Stimulated activated CD8-positive, alpha-beta memory T cell treated with anti-CD3 and anti-CD28 coated beads, Interleukin-15, amount 100 ng/mL, for 4 hours (primary cell): ENCODE measurements at regions not wholly inside any gene's neighbourhood (a gene's known extent, or its start where the extent isn't known, plus 50 kb on each side); places are given as distances from the start of the nearest gene placed in this dataset.

Experiments used
- DNase-seq, 2 donors: peaks; one replicate each; pipeline ENCODE4 v3.0.0-alpha.2; 2020; ENCODE audit warnings: low read depth in 2 of 2

- no peak for DNase-seq
These were observed 122.3 kb downstream of the CEBPB start for GRCh38 chr20:50312682-50313521.

DNA sequence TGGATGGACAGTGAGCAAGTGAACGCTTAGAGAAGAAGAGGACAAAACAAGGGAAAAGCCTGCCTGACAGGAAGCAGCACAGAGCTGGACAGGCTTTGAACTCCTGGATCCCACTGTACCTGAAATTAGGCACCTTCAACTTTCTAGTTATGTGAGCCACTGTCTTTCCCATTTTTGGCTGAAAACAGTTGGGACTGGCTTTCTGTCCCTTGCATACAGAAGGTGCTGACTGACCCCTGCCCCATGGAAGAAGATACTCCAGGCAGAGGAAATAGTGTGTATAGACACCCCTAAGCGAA lies 122.8 kb downstream of the CEBPB start:
- DNase-seq = no peak

DNA sequence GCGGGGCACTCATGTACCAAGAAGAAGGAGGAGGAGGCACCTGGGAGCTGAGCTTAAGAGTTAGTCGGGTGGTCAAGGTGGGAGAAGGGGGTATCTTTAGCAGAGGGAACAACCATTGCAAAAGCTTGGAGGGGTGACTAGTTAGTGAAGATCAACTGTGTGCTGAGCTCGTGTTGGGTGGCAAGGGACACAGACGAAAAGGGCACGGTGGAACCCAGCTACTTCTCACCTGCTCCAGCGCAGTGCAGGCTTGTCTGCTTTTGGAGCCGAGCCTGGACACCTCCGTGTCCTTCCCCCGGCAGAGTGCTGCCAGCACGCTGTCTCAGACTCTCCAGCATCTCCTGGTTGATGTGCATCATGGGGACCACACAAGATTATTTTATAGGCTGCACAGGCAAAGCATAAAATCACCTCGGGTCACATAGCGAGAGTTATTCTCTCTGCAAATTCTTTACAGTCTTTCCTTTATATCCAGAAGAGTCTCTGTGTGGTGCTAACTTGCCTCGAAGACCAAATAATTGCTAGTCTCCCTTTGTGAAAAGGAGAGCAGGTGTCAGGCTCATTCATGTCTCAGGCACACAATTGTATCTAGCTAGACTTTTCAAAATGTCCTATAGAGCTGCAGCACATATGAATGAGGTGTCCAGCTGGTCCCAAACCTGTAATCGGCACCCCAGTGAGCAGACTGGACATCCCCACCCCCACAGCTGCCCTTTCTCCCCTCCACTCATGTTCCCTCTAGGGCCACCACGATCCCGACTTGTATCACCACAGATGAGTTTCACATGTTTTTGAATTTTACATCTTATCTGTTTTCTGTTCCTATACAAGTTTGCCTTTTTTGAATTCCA lies 123.4 kb downstream of the CEBPB start:
- DNase-seq = no peak

DNA sequence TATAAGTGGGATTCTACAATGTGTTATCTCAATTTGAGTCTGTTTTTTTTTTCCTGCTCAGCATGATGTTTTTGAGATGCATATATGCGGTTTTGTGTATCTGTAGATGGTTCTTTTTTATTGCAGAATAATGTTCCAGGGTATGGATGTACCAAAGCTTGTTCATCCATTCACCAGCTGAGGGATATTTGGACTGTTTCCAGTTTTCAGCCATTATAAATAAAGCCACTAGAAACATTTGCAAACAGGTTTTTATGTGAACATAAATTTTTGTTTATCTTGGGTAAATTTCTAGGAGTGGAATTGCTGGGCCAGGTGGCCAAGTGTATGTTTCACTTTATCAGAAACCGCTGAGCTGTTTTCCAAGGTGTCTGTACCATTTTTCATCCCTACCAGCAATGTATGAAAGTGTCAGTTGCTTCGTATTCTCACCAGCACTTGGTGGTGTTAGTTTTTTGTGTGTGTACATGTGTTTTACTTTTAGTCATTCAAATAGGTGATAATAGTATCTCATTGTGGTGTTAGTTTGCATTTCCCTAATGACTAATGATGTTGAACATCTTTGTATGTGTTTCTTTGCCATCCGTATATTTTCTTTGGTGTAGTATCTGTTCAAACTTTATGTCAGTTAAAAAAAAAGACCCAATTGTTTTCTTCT lies 124.2 kb downstream of the CEBPB start:
- DNase-seq = no peak

DNA sequence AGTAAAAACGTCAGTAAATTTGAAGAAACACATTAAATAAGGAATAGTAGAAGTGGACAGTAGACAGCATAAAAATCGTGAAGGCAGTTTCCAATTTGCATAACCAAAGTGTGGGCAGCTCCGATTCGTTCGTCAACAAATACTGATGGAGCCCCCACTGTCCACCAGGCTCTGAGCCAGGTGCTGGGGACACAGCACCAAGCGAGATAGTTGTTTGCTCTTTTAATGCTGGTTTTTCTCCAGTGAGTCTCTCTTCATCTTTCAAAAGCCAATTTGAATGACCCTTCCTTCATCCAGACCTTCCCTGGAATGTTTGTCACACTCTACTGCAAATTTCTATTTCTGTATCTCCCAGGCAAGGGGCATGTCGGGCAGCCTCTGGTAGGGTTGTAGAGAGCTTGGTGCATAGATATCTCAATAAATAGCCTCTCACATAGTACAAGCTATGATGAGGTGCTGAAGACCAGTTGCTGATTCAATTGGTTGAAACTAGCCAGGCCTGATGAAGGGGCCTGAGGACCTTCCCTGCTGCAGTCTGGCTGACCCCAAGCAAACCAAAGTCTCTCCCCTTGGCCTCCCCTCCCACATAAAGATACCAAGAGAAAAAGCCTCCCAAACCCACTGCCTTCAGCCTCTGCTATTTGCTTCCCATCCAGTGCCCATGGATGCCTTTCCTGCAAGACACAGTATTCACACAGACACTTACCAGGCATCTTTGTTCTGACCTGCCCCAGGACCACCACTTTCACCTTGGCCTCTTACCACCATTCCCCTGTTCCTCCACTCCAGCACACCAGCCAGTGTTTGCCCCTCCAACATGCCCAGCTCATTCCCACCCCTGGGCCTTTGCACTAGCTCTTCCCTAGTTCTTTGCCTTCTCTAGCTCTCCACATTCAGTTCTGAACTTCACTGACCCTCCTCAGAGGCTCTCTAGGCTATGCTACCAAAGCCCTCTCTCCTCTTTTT lies 125.2 kb downstream of the CEBPB start:
- DNase-seq = no peak

- no peak for DNase-seq
These were observed 126.5 kb downstream of the CEBPB start for GRCh38 chr20:50317116-50317515.

DNA sequence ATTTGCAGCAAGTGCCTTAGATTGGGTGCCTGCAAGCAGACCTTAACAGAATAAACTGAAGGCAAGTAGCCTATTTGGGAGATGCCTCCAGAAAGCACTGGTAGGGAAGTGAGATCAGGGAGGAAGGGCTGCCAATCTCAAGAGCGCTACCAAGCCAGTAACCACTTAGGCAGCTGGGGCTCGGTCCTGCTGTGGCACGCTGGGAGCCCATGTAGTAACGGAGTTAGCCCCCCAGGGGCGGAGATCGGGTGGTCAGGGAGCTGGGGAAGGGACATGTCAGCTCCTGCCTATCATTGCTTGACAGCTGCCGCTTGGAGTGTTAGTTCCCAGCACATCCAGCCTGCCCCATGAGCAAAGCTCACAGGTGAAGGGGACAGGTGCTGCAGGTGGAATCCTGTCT lies 127.0 kb downstream of the CEBPB start:
- DNase-seq = no peak

DNA sequence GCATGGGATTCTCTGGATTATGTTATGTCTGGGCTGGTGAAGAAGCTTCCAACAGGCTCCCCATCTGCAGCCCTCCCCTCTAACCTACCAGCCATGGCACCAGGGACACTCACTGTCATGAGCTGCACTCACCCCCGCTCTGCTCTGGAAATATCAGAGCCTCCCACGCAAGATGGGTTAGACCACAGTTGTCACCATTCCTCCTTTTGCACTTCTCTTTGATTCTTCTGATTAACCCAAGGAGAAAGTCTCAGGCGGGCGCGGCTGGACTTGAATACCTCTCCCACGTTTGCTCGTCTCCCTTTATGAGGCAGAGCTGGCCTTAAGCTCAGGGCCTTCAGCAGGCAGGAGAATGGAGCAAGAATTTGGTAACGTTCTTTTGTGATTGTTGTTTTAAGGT lies 128.1 kb downstream of the CEBPB start:
- no peak for DNase-seq

- no peak for DNase-seq
These were observed 129.6 kb downstream of the CEBPB start for GRCh38 chr20:50320005-50320900.

DNA sequence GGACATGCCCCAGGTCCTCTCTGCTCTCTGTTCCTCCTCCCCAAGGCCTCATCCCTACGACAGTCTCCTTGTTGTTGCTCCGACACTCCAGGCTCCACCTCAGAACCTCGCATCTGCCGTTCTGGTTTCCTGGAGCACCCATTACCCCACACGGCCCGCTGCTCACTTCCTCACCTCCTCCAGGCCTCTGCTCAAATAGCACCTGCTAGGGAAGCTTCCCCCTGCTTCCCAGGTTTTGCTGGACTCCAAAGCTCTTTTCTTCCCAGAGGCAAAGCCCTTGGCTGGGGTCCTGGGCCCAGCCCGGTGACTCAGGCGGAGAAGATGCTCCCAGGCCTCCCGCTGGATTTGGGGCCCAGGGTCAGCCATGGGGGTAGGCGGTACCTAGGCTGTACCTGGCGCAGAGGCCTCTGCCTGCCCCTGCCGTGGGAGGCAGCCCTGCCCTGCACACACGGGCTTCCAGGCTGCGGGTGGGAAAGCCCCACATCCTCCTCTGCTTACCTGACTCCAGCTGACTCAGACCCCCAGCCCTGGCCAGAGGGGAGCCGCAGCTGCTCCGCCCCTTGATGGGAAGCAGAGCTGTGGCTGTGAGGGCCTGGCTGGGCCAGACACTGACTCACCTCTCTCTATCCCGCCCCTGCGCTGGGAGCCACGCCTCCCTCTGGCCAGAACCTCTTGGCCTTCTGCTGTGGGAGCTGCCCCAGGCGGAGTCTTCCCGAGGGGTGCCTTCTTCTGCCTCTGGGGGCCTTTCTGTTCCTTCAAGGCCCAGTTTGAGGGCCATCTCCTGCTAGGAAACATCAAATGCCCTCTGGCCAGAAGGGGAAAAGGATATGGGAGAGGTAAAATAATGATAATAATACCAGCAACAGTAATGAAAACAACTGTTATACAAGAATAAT lies 130.5 kb downstream of the CEBPB start:
- no peak for DNase-seq

GRCh38 chr20:50321797-50322480 lies 131.3 kb downstream of the CEBPB start:
- DNase-seq = no peak

GRCh38 chr20:50322703-50323131 lies 132.1 kb downstream of the CEBPB start:
- no peak for DNase-seq

DNA sequence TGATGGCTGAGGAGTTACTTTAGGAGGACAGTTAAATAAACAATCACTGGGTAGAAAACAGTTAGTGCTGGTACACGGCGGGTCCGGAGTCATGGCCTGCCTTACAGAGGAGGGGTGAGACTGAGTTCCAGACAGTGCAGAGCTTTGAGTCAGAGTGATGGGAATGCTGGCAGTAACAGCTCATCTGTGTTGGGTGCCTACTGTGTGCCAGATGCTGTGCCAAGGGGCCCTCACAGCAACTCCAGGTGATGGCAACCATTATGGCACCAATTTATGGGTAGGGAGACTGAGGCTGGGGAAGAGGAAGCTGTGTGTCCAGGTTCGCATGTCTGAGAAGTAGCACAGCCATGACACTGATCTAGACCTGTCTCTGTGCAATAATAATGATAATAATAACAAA lies 132.6 kb downstream of the CEBPB start:
- no peak for DNase-seq

GRCh38 chr20:50323777-50324775 lies 133.4 kb downstream of the CEBPB start:
- DNase-seq = no peak

DNA sequence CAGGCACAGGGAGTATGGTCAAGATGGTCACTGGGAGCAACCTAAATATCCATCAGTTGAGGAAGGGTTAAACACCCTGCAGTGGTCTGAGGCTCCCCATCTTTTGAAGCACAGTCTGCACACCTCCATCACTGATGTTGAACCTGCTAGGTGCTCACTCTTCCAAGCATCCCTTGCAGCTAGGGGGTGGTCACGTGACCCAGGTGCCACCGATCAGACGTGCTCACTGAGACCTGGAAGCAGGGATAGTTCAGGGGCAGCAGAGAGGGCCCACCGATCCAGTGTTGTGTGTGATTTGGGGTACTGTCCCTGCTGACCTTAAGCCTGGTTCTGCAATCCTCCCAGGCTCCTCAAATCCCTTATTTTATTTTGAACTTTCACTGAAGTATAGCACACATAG lies 134.6 kb downstream of the CEBPB start:
- DNase-seq = no peak

- DNase-seq = no peak
These were observed 135.0 kb downstream of the CEBPB start for GRCh38 chr20:50325651-50326050.

DNA sequence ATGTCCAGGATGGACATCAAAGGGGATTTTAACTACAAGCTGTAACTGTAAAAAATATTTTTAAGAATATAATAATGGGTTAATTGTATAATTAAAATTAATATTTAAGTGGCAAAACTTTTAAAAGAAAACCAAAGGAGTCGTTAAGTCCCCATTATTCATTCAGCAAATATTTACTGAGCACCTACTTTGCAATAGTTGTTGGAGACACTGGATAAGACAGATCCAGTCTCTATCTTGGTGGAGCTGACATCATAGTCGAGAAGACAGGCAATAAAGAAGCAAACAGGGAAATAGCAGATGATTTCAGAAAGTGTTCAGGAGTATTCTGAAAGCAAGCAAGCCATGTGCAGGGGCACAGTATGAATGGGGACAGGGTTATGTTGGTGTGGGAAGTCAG lies 137.0 kb downstream of the CEBPB start:
- DNase-seq = no peak
